Activated CD4-positive, alpha-beta T cell treated with anti-CD3 and anti-CD28 coated beads, Interleukin-2, amount 10 ng/mL, durations not matched to agents 24 days and 14 days (primary cell): ENCODE measurements at regions not wholly inside any gene's neighbourhood (a gene's known extent, or its start where the extent isn't known, plus 50 kb on each side); places are given as distances from the start of the nearest gene placed in this dataset.

ENCODE experiments used
- DNase-seq: peaks from one replicate; pipeline ENCODE4 v3.0.0; 2022
- H3K27ac Mint-ChIP-seq: one replicate; pipeline ENCODE4 v1.8.0; 2022; ENCODE audit warnings: mild to moderate bottlenecking, mixed read lengths
- H3K27me3 Mint-ChIP-seq: one replicate; pipeline ENCODE4 v1.8.0; 2022; ENCODE audit warnings: mixed read lengths
- H3K36me3 Mint-ChIP-seq: one replicate; pipeline ENCODE4 v1.8.0; 2022; ENCODE audit warnings: low read depth, mild to moderate bottlenecking, mixed read lengths
- H3K4me1 Mint-ChIP-seq: one replicate; pipeline ENCODE4 v1.8.0; 2021; ENCODE audit warnings: mixed read lengths
- H3K4me3 Mint-ChIP-seq: one replicate; pipeline ENCODE4 v1.8.0; 2022; ENCODE audit warnings: mild to moderate bottlenecking, moderate library complexity, mixed read lengths
- H3K9me3 Mint-ChIP-seq: one replicate; pipeline ENCODE4 v1.8.0; 2021; ENCODE audit warnings: mixed read lengths
- intact Hi-C: fragments of 100-400 bp; cut with micrococcal nuclease; formaldehyde crosslinking; loops from one replicate; pipeline ENCODE4 v1.15.1; 2023

GRCh38 chr12:34294671-34295365 is 272.5 kb downstream of the ALG10 start:
- Mint-ChIP-seq H3K9me3 (peaks cover 39% of the 10 kb centered on the region), H3K4me1 (no peaks in the 10 kb centered on the region), H3K4me3 (no peak overlapping the region), H3K27ac (no peak overlapping the region), H3K36me3 (no peaks in the 10 kb centered on the region), H3K27me3 (no peaks in the 10 kb centered on the region)
- no peak for DNase-seq
- intact Hi-C loops: no loop called here

DNA sequence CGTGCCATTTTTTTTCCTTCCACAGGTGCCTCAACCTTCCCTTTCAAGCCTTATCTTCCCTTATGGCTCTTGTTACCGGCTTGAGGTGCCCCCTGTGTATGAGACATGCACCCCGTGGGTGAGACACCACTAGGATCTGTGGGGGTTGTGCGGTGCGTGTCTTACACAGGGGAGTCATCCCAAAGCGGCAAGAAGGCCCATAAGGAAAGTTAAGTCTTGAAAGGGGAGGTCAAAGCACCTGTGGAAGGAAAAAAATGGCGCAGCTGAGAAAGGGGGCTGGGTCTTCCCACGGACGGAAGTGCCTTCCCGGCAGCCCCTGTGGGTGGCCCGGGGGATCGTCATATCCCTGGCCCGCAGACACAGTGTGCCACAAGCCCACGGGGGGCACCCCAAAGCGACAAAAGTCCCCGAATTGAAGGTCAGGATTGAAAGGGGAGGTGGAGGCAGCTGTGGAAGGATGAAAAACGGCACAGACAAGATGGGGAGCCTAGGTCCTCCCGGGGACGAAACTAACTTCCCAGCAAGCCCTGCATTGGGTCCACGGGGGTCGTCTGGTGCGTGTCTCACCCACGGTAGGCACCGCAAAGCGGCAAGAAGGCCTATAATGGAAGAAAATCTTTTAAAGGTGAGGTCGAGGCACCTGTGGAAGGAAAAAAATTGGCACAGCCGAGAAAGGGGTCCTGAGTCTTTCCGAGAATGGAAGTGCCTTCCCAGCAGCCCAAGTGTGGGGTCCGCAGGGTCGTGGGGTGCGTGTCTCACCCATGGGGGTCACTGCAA is 273.3 kb downstream of the ALG10 start:
- DNase-seq: no peak
- Mint-ChIP-seq H3K36me3 (no peaks in the 10 kb centered on the region), H3K27ac (no peak overlapping the region), H3K27me3 (no peaks in the 10 kb centered on the region), H3K4me3 (no peak overlapping the region), H3K9me3 (peaks cover 40% of the 10 kb centered on the region), H3K4me1 (no peaks in the 10 kb centered on the region)
- intact Hi-C loops: no loop called here

- no peaks in the 10 kb centered on the region for H3K4me1 Mint-ChIP-seq
- H3K27ac Mint-ChIP-seq: no peak overlapping the region
- no peaks in the 10 kb centered on the region for H3K27me3 Mint-ChIP-seq
- no peak for DNase-seq
- peaks cover 39% of the 10 kb centered on the region for H3K9me3 Mint-ChIP-seq
- no peaks in the 10 kb centered on the region for H3K36me3 Mint-ChIP-seq
- H3K4me3 Mint-ChIP-seq: no peak overlapping the region
- intact Hi-C loops: no loop called here
These were observed 274.1 kb downstream of the ALG10 start for GRCh38 chr12:34296143-34297041.

- Mint-ChIP-seq H3K36me3 (no peaks in the 10 kb centered on the region), H3K4me1 (no peaks in the 10 kb centered on the region), H3K9me3 (peaks cover 47% of the 10 kb centered on the region), H3K4me3 (no peak overlapping the region), H3K27ac (no peak overlapping the region), H3K27me3 (no peaks in the 10 kb centered on the region)
- DNase-seq: no peak
- intact Hi-C loops: no loop called here
These were observed 275.0 kb downstream of the ALG10 start for GRCh38 chr12:34297126-34297789.

- Mint-ChIP-seq H3K27ac (no peak overlapping the region), H3K9me3 (peaks cover 49% of the 10 kb centered on the region), H3K36me3 (no peaks in the 10 kb centered on the region), H3K4me3 (no peak overlapping the region), H3K4me1 (no peaks in the 10 kb centered on the region), H3K27me3 (no peaks in the 10 kb centered on the region)
- intact Hi-C loops: no loop called here
- no peak for DNase-seq
These were observed 275.5 kb downstream of the ALG10 start for GRCh38 chr12:34297790-34298164.

DNA sequence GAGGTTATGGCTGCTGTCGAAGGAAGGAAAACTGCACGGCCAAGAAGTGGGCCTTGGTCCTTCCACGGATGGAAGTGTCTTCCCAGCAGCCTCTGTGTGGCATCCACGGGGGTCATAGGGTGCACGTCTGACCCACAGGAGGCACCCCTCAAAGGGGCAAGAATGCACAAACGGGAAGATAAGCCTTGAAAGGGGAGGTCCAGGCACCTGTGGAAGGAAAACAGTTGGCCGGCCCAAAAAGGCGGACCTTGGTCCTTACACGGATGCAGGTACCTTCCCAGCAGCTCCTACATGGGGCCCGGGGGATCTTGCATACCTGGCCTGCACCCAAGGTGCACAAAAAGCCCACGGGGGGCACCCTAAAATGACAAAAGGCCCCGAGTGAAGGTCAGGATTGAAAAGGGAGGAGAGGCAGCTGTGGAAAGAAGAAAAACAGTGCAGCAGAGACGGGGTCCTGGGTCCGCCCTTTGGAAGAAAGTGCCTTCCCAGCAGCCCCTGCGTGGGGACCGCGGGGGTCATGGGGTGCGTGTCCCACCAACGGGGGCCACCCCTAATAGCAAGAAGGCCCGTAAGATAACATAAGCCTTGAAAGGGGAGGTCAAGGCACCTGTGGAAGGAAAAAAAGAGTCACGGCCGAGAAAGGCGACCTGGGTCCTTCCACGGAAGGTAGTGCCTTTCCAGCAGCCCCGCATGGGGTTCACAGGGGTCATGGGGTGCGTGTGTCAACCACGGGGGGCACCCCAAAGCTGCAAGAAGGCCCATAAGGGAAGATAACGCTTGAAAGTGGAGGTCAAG is 276.1 kb downstream of the ALG10 start:
- intact Hi-C loops: no loop called here

DNA sequence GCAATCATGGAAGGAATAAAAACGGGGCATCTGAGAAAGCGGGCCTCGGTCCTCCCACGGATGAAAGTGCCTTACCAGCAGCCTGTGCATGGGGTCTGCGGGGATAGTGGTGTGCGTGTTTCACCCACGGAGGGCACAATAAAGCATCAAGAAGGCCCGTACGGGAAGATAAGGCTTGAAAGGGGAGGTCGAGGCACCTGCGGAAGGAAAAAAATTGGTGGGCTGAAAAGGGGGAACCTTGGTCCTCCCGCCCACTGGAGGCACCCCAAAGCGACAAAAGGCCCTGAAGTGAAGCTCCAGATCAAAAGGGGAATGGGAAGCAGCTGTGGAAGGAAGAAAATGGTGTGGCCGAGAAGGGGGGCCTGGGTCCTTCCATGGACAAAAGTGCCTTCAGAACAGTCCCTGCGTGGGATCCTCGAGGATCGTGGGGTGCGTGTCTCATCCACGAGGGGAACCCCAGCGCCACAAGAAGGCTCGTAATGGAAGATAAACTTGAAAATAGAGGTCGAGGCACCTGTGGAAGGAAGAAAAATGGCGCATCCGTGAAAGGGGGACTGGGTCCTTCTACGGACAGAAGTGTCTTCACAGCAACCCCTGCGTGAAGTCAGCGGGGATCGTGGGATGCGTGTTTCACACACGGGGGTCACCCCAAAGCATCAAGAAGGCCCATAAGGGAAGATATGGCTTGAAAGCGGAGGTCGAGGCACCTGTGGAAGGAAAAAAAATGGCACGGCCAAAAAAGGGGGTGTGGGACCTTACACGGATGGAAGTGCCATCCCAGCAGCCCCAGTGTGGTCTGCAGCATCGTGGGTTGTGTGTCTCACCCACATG is 276.9 kb downstream of the ALG10 start:
- Mint-ChIP-seq H3K27ac (no peak overlapping the region), H3K9me3 (peaks cover 42% of the 10 kb centered on the region), H3K27me3 (no peaks in the 10 kb centered on the region), H3K4me1 (no peaks in the 10 kb centered on the region), H3K4me3 (no peak overlapping the region), H3K36me3 (no peaks in the 10 kb centered on the region)
- no peak for DNase-seq
- intact Hi-C loops: no loop called here

More for the DNA sequence above, 276.1 kb downstream of the ALG10 start:
- H3K4me1 Mint-ChIP-seq: no peaks in the 10 kb centered on the region
- no peak overlapping the region for H3K4me3 Mint-ChIP-seq
- peaks cover 46% of the 10 kb centered on the region for H3K9me3 Mint-ChIP-seq
- H3K36me3 Mint-ChIP-seq: no peaks in the 10 kb centered on the region
- DNase-seq: no peak
- H3K27ac Mint-ChIP-seq: no peak overlapping the region
- no peaks in the 10 kb centered on the region for H3K27me3 Mint-ChIP-seq

- Mint-ChIP-seq H3K9me3 (peaks cover 43% of the 10 kb centered on the region), H3K36me3 (no peaks in the 10 kb centered on the region)
- intact Hi-C loops: no loop called here
These were observed 277.5 kb downstream of the ALG10 start for GRCh38 chr12:34299802-34300193.

DNA sequence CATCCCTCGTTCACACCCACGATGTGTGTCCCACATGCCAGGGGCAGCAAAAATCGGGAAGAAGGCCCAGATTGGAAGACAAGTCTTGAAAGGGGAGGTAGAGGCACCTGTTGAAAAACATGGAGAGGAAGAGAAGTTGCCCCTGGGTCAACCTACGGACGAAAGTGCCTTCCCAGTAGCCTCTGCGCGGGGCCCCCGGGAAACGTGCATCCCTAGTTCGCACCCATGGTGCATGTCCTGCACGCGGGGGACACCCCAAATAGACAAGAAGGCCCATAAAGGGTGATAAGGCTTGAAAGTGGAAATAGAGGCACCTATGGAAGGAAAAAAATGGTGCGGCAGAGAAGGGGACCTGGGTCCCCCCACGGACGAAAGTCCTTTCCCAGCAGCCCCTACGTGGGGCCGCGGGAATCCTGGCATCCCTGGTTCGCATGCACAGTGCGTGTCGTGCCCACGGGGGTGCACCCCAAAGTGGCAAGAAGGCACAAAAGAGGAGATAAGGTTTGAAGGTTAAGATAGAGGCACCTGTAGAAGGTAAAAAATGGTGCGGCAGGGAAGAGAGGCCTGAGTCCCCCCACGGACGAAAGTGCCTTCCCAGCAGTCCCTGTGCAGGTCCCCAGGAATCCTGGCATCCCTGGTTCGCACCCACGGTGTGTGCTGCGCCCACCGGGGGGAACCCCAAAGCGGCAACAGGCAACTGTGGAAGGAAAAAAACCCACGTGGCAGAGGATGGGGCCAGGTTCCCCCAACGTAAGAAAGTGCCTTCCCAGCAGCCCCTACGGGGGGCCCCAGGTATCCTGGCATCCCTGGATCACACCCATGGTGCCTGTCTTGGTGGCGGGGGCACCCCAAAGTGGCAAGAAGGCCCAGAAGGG is 278.3 kb downstream of the ALG10 start:
- H3K27ac Mint-ChIP-seq: no peak overlapping the region
- H3K9me3 Mint-ChIP-seq: peaks cover 44% of the 10 kb centered on the region
- no peaks in the 10 kb centered on the region for H3K36me3 Mint-ChIP-seq
- no peak overlapping the region for H3K4me3 Mint-ChIP-seq
- DNase-seq: no peak
- H3K4me1 Mint-ChIP-seq: no peaks in the 10 kb centered on the region
- no peaks in the 10 kb centered on the region for H3K27me3 Mint-ChIP-seq
- intact Hi-C loops: no loop called here

More at GRCh38 chr12:34299802-34300193, 277.5 kb downstream of the ALG10 start:
- Mint-ChIP-seq H3K4me3 (no peak overlapping the region), H3K27ac (no peak overlapping the region), H3K4me1 (no peaks in the 10 kb centered on the region), H3K27me3 (no peaks in the 10 kb centered on the region)
- no peak for DNase-seq

DNA sequence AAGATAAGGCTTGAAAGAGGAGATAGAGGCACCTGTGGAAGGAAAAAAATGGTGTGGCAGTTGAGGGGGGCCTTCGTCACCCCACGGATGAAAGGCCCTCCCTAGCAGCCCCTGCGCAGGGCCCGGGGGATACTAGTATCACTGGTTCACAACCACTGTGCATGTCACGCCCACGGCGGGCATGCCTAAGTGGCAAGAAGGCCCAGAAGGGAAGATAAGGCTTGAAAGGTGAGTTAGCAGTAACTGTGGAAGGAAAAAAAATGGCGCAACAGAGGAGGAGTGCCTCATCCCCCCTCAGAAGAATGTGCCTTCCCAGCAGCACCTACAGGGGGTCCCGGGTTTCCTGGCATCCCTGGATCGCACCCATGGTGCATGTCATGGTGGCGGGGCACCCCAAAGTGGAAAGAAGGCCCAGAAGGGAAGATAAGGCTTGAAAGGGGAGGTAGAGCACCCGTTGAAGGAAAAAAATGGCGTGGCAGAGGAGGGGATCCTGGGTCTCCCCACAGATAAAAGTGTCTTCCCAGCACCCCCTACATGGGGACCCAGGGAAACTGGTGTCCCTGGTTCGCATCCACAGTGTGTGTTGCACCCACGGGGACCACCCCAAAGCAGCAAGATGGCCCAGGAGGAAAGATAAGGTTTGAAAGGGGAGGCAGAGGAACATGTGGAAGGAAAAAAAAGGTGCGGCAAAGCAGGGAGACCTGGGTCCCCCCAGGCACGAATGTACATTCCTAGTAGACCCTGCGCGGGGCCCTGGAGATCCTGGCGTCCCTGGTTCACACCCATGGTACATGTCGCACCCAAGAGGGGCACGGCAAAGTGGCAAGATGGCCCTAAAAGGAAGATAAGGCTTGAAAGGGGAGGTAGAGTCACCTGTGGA is 279.2 kb downstream of the ALG10 start:
- Mint-ChIP-seq H3K27ac (no peak overlapping the region), H3K4me3 (no peak overlapping the region), H3K9me3 (peaks cover 50% of the 10 kb centered on the region), H3K27me3 (no peaks in the 10 kb centered on the region), H3K36me3 (no peaks in the 10 kb centered on the region), H3K4me1 (no peaks in the 10 kb centered on the region)
- DNase-seq: no peak
- intact Hi-C loops: no loop called here
